ENCODE measurements at regions not wholly inside any gene's neighbourhood (a gene's known extent, or its start where the extent isn't known, plus 50 kb on each side); places are given as distances from the start of the nearest gene placed in this dataset.

- TF ChIP-seq, protein P1, sequence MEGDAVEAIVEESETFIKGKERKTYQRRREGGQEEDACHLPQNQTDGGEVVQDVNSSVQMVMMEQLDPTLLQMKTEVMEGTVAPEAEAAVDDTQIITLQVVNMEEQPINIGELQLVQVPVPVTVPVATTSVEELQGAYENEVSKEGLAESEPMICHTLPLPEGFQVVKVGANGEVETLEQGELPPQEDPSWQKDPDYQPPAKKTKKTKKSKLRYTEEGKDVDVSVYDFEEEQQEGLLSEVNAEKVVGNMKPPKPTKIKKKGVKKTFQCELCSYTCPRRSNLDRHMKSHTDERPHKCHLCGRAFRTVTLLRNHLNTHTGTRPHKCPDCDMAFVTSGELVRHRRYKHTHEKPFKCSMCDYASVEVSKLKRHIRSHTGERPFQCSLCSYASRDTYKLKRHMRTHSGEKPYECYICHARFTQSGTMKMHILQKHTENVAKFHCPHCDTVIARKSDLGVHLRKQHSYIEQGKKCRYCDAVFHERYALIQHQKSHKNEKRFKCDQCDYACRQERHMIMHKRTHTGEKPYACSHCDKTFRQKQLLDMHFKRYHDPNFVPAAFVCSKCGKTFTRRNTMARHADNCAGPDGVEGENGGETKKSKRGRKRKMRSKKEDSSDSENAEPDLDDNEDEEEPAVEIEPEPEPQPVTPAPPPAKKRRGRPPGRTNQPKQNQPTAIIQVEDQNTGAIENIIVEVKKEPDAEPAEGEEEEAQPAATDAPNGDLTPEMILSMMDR (IDR thresholded peaks at IDR 0.05; ENCODE audit: low read depth, low read length), result no peak
- in situ Hi-C loops (cut with HindIII; ENCODE audit: low sequenced_read_pairs), result no loop called here
- no peak for DNase-seq (ENCODE audit: low read depth, low spot score)
- H3K4me3 ChIP-seq (ENCODE audit: low read depth, low read length), result no peak overlapping the region
Measured at GRCh38 chr13:30151388-30151787, 156.0 kb downstream of the KATNAL1 start.

GRCh38 chr13:30149248-30149647 lies 158.1 kb downstream of the KATNAL1 start:
- in situ Hi-C loops (cut with HindIII; ENCODE audit: low sequenced_read_pairs), result no loop called here
- no peak overlapping the region for H3K4me3 ChIP-seq (ENCODE audit: low read depth, low read length)
- no peak for DNase-seq (ENCODE audit: low read depth, low spot score)
- TF ChIP-seq, protein P1 (IDR thresholded peaks at IDR 0.05; ENCODE audit: low read depth, low read length), result no peak

DNA sequence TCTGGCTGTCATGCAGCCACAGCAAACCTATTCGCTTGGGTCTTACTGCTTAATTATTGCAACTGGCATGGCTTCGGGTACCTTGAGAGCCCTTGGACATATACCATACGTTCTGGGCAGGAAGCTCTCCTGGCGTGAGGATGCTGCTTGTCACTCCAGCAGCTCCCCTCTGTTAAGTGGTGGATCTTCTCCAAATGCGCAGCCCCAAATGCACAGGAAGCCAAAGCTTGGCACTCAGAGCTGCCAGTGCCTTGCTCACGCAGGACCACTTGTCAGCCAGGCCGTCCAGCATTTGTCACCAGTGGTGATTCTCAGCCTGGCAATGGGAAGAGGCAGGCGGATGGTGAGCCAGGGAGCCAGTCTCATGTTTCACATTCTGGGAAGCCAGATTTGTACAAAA lies 158.6 kb downstream of the KATNAL1 start:
- TF ChIP-seq, protein P1 (IDR thresholded peaks at IDR 0.05; ENCODE audit: low read depth, low read length), result no peak

GRCh38 chr13:30148171-30148754 lies 159.1 kb downstream of the KATNAL1 start:
- DNase-seq (ENCODE audit: low read depth, low spot score), result no peak
- TF ChIP-seq, protein P1 (IDR thresholded peaks at IDR 0.05; ENCODE audit: low read depth, low read length), result no peak
- no peak overlapping the region for H3K4me3 ChIP-seq (ENCODE audit: low read depth, low read length)
- in situ Hi-C loops (cut with HindIII; ENCODE audit: low sequenced_read_pairs), result no loop called here

More for the DNA sequence above, 158.6 kb downstream of the KATNAL1 start:
- in situ Hi-C loops (cut with HindIII; ENCODE audit: low sequenced_read_pairs), result no loop called here
- H3K4me3 ChIP-seq (ENCODE audit: low read depth, low read length), result no peak overlapping the region
- DNase-seq (ENCODE audit: low read depth, low spot score), result no peak

- no peak overlapping the region for H3K4me3 ChIP-seq (ENCODE audit: low read depth, low read length)
- DNase-seq (ENCODE audit: low read depth, low spot score), result no peak
- in situ Hi-C loops (cut with HindIII; ENCODE audit: low sequenced_read_pairs), result no loop called here
- TF ChIP-seq, protein P1 (IDR thresholded peaks at IDR 0.05; ENCODE audit: low read depth, low read length), result no peak
Measured at GRCh38 chr13:30147421-30147820, 159.9 kb downstream of the KATNAL1 start.

DNA sequence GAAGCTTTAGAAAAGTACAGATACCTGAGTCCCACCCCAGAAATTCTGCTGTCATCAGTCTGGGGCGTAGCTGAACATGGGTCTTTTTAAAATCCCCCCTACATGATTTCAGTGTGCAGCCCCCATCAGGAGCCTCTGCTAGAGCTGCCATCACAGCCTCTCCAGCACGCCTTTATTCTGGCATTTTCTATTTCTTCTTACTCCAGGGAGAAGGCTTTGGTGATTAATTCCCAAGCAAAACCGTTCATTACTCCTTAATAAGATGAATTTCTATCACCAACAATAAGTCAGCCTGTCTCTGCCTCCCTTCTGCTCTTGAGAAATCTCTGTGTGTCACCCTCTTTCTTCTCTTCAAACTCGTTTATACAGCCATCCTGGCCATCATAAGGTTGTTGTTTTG lies 160.3 kb downstream of the KATNAL1 start:
- no peak overlapping the region for H3K4me3 ChIP-seq (ENCODE audit: low read depth, low read length)
- in situ Hi-C loops (cut with HindIII; ENCODE audit: low sequenced_read_pairs), result no loop called here
- TF ChIP-seq, protein P1 (IDR thresholded peaks at IDR 0.05; ENCODE audit: low read depth, low read length), result no peak
- DNase-seq (ENCODE audit: low read depth, low spot score), result no peak

Measured in astrocyte of the spinal cord (primary cell).